Type B pancreatic cell (in vitro differentiated cells): ENCODE measurements at regions not wholly inside any gene's neighbourhood (a gene's known extent, or its start where the extent isn't known, plus 50 kb on each side); places are given as distances from the start of the nearest gene placed in this dataset.

Source experiments
- DNase-seq: peaks from one replicate; pipeline ENCODE4 v3.0.0; 2021; ENCODE audit warnings: mixed read lengths; ENCODE audit not compliant: unreplicated experiment; ENCODE audit errors: extremely low spot score
- H3K27ac Mint-ChIP-seq: 2 replicates; pipeline ENCODE4 v1.8.0; 2021; ENCODE audit warnings: mild to moderate bottlenecking, mixed read lengths
- H3K27me3 Mint-ChIP-seq: 2 replicates; pipeline ENCODE4 v1.8.0; 2021; ENCODE audit warnings: mixed read lengths
- H3K36me3 Mint-ChIP-seq: 2 replicates; pipeline ENCODE4 v1.8.0; 2021; ENCODE audit warnings: mixed read lengths
- H3K4me1 Mint-ChIP-seq: one replicate; pipeline ENCODE4 v1.8.0; 2021; ENCODE audit warnings: mixed read lengths; ENCODE audit not compliant: unreplicated experiment
- H3K4me3 Mint-ChIP-seq: 2 replicates; pipeline ENCODE4 v1.8.0; 2021; ENCODE audit warnings: mild to moderate bottlenecking, mixed read lengths
- H3K9me3 Mint-ChIP-seq: 2 replicates; pipeline ENCODE4 v1.8.0; 2021; ENCODE audit warnings: mixed read lengths
- CTCF ChIP-seq: fragments of 200-600 bp; sonication (generic); conservative IDR thresholded peaks from 2 replicates; pipeline ENCODE4 v1.5.0; 2021; ENCODE audit warnings: antibody characterized with exemption, mild to moderate bottlenecking

GRCh38 chr2:75360945-75361344, 161.6 kb upstream of the TACR1 start:
- no peak for DNase-seq
- peaks cover 3% of the 10 kb centered on the region for H3K27me3 Mint-ChIP-seq
- TF ChIP-seq CTCF: no peak
- no peak overlapping the region for H3K4me3 Mint-ChIP-seq
- H3K4me1 Mint-ChIP-seq: no peaks in the 10 kb centered on the region
- no peaks in the 10 kb centered on the region for H3K36me3 Mint-ChIP-seq
- H3K27ac Mint-ChIP-seq: no peak overlapping the region
- H3K9me3 Mint-ChIP-seq: no peaks in the 10 kb centered on the region

- Mint-ChIP-seq H3K9me3 (no peaks in the 10 kb centered on the region), H3K4me3 (no peak overlapping the region), H3K27ac (no peak overlapping the region), H3K27me3 (peaks cover 8% of the 10 kb centered on the region), H3K36me3 (peaks cover 2% of the 10 kb centered on the region), H3K4me1 (no peaks in the 10 kb centered on the region)
- no peak for TF ChIP-seq CTCF
- no peak for DNase-seq
Measured at GRCh38 chr2:75356865-75357264, 157.5 kb upstream of the TACR1 start.

GRCh38 chr2:75353131-75353530, 153.8 kb upstream of the TACR1 start:
- no peak for DNase-seq
- no peak overlapping the region for H3K4me3 Mint-ChIP-seq
- H3K27ac Mint-ChIP-seq: no peak overlapping the region
- H3K9me3 Mint-ChIP-seq: no peaks in the 10 kb centered on the region
- peaks cover 6% of the 10 kb centered on the region for H3K36me3 Mint-ChIP-seq
- peaks cover 8% of the 10 kb centered on the region for H3K27me3 Mint-ChIP-seq
- H3K4me1 Mint-ChIP-seq: no peaks in the 10 kb centered on the region
- no peak for TF ChIP-seq CTCF

GRCh38 chr2:75348307-75348706, 149.0 kb upstream of the TACR1 start:
- DNase-seq: no peak
- no peak overlapping the region for H3K4me3 Mint-ChIP-seq
- TF ChIP-seq CTCF: no peak
- H3K9me3 Mint-ChIP-seq: no peaks in the 10 kb centered on the region
- H3K27me3 Mint-ChIP-seq: peaks cover 9% of the 10 kb centered on the region
- H3K36me3 Mint-ChIP-seq: peaks cover 6% of the 10 kb centered on the region
- no peaks in the 10 kb centered on the region for H3K4me1 Mint-ChIP-seq
- H3K27ac Mint-ChIP-seq: no peak overlapping the region

- H3K4me3 Mint-ChIP-seq: no peak overlapping the region
- no peak for DNase-seq
- H3K4me1 Mint-ChIP-seq: peaks cover 15% of the 10 kb centered on the region
- H3K9me3 Mint-ChIP-seq: no peaks in the 10 kb centered on the region
- no peak for TF ChIP-seq CTCF
- H3K27me3 Mint-ChIP-seq: peaks cover 18% of the 10 kb centered on the region
- no peak overlapping the region for H3K27ac Mint-ChIP-seq
- no peaks in the 10 kb centered on the region for H3K36me3 Mint-ChIP-seq
Measured at GRCh38 chr2:75344146-75344545, 144.8 kb upstream of the TACR1 start.
